ENCODE measurements at regions not wholly inside any gene's neighbourhood (a gene's known extent, or its start where the extent isn't known, plus 50 kb on each side); places are given as distances from the start of the nearest gene placed in this dataset.

GRCh38 chr7:116317907-116318306 is 107.6 kb downstream of the TES start:
- no peak for TF ChIP-seq CTCF (conservative IDR thresholded peaks at IDR 0.05; ENCODE audit: low read depth, low read length)
- H3K4me3 ChIP-seq (ENCODE audit: low read depth, low read length), result no peak overlapping the region
- peak; percentile 42 for DNase-seq (ENCODE audit: low read depth)

GRCh38 chr7:116322541-116322940 is 112.2 kb downstream of the TES start:
- H3K4me3 ChIP-seq (ENCODE audit: low read depth, low read length), result no peak overlapping the region
- TF ChIP-seq CTCF (conservative IDR thresholded peaks at IDR 0.05; ENCODE audit: low read depth, low read length), result no peak
- peak; percentile 50 for DNase-seq (ENCODE audit: low read depth)

GRCh38 chr7:116324582-116324981 is 114.2 kb downstream of the TES start:
- DNase-seq (ENCODE audit: low read depth), result no peak
- no peak overlapping the region for H3K4me3 ChIP-seq (ENCODE audit: low read depth, low read length)
- TF ChIP-seq CTCF (conservative IDR thresholded peaks at IDR 0.05; ENCODE audit: low read depth, low read length), result no peak

GRCh38 chr7:116325517-116325916 is 115.2 kb downstream of the TES start:
- TF ChIP-seq CTCF (conservative IDR thresholded peaks at IDR 0.05; ENCODE audit: low read depth, low read length), result no peak
- peak; percentile 23 for DNase-seq (ENCODE audit: low read depth)
- H3K4me3 ChIP-seq (ENCODE audit: low read depth, low read length), result no peak overlapping the region

- no peak for DNase-seq (ENCODE audit: low read depth)
- no peak overlapping the region for H3K4me3 ChIP-seq (ENCODE audit: low read depth, low read length)
Observed at GRCh38 chr7:116327135-116327534, 116.8 kb downstream of the TES start.

GRCh38 chr7:116327752-116328151 is 117.4 kb downstream of the TES start:
- H3K4me3 ChIP-seq (ENCODE audit: low read depth, low read length), result peak overlapping the region; percentile 29
- TF ChIP-seq CTCF (conservative IDR thresholded peaks at IDR 0.05; ENCODE audit: low read depth, low read length), result no peak
- DNase-seq (ENCODE audit: low read depth), result peak; percentile 98

More at GRCh38 chr7:116327135-116327534, 116.8 kb downstream of the TES start:
- TF ChIP-seq CTCF (conservative IDR thresholded peaks at IDR 0.05; ENCODE audit: low read depth, low read length), result no peak

GRCh38 chr7:116328161-116328560 is 117.8 kb downstream of the TES start:
- TF ChIP-seq CTCF (conservative IDR thresholded peaks at IDR 0.05; ENCODE audit: low read depth, low read length), result no peak
- no peak overlapping the region for H3K4me3 ChIP-seq (ENCODE audit: low read depth, low read length)

More at GRCh38 chr7:116328161-116328560, 117.8 kb downstream of the TES start:
- DNase-seq (ENCODE audit: low read depth), result peak; percentile 68
